ENCODE measurements at regions not wholly inside any gene's neighbourhood (a gene's known extent, or its start where the extent isn't known, plus 50 kb on each side); places are given as distances from the start of the nearest gene placed in this dataset.
"Not testable (repeated sequence)": the region's sequence is repeated elsewhere in the genome, so short reads cannot be mapped to it uniquely, and the experiment has no call there.

DNA sequence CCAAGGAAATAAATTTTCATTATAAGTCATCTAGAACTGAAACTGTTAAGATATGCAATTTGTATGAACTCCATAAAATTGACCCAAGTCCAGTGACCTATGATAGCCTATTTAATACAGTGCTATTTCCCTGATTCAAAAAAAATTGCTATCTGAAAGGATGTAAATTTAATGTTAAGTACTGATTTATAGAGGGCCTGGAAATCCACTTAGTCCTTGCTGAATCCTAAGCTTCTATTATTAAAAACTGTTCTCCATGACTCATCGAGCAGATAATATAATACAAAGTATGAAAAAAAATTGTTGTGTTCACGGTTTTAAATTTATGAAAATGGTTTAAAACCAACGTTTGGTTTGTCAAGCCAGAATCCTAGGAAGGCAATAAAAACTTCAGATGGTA lies 704.8 kb upstream of the AADAT start:
- Histone ChIP-seq H3K27me3 (no peaks in the 10 kb centered on the region), H3K4me1 (no peaks in the 10 kb centered on the region), H3K9me3 (no peaks in the 10 kb centered on the region), H3K36me3 (no peaks in the 10 kb centered on the region), H3K27ac (no peak overlapping the region), H3K4me3 (no peak overlapping the region)
- TF ChIP-seq, protein P1, sequence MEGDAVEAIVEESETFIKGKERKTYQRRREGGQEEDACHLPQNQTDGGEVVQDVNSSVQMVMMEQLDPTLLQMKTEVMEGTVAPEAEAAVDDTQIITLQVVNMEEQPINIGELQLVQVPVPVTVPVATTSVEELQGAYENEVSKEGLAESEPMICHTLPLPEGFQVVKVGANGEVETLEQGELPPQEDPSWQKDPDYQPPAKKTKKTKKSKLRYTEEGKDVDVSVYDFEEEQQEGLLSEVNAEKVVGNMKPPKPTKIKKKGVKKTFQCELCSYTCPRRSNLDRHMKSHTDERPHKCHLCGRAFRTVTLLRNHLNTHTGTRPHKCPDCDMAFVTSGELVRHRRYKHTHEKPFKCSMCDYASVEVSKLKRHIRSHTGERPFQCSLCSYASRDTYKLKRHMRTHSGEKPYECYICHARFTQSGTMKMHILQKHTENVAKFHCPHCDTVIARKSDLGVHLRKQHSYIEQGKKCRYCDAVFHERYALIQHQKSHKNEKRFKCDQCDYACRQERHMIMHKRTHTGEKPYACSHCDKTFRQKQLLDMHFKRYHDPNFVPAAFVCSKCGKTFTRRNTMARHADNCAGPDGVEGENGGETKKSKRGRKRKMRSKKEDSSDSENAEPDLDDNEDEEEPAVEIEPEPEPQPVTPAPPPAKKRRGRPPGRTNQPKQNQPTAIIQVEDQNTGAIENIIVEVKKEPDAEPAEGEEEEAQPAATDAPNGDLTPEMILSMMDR (IDR thresholded peaks at IDR 0.05) = no peak
- no peak for DNase-seq (ENCODE audit: low spot score)

DNA sequence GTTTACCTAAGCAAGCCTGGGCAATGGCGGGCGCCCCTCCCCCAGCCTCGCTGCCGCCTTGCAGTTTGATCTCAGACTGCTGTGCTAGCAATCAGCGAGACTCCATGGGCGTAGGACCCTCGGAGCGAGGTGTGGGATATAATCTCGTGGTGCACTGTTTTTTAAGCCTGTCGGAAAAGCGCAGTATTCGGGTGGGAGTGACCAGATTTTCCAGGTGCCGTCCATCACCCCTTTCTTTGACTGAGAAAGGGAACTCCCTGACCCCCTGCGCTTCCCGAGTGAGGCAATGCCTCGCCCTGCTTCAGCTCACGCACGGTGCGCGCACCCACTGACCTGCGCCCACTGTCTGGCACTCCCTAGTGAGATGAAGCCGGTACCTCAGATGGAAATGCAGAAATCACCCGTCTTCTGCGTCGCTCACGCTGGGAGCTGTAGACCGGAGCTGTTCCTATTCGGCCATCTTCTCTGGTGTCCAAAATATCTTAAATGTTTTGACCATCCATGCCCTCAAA lies 698.8 kb upstream of the AADAT start:
- not testable (repeated sequence) for H3K4me3 ChIP-seq; H3K4me1 ChIP-seq; H3K36me3 ChIP-seq; H3K27ac ChIP-seq; H3K27me3 ChIP-seq; H3K9me3 ChIP-seq; DNase-seq (ENCODE audit: low spot score)

DNA sequence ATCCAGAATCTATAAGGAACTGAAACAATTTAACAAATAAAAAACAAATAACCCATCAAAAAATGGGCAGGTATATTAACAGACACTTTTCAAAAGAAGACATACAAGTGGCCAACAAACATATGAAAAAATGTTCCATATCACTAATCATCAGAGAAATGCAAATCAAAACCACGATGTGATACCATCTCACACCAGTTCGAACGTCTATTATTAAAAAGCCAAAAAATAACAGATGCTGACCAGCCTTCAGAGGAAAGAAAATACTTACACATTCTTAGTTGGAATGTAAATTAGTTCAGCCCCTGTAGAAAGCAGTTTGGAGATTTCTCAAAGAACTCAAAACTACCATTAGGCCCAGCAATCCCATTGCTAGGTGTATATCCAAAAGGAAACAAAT lies 687.9 kb upstream of the AADAT start:
- TF ChIP-seq, protein P1 (IDR thresholded peaks at IDR 0.05) = no peak
- Histone ChIP-seq H3K4me3 (no peak overlapping the region), H3K4me1 (no peaks in the 10 kb centered on the region), H3K36me3 (no peaks in the 10 kb centered on the region), H3K27ac (no peak overlapping the region), H3K27me3 (no peaks in the 10 kb centered on the region), H3K9me3 (no peaks in the 10 kb centered on the region)
- DNase-seq (ENCODE audit: low spot score) = no peak

DNA sequence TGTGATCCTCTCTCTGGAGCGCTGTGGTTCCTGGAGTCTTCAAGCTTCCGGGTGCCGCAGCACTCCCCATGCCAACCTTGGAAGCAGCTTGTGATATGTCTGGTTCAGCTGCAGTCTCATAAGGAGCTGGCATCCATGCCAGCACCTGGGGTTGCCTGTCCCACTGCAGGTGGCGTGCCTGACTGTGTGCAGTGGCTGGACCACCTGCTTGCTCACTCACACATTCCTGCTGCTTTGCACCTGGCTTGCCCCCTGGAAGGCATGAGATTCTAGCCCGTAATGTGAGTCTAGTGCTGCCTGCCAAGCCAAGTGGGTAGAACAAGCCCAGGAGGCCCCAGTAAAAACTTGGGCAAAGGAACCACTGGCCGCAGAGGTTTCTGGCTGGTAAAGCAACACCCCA lies 687.2 kb upstream of the AADAT start:
- TF ChIP-seq, protein P1 (IDR thresholded peaks at IDR 0.05) = no peak
- H3K27me3 ChIP-seq = no peaks in the 10 kb centered on the region
- H3K4me1 ChIP-seq = no peaks in the 10 kb centered on the region
- H3K4me3 ChIP-seq = no peak overlapping the region
- no peak overlapping the region for H3K27ac ChIP-seq
- H3K9me3 ChIP-seq = no peaks in the 10 kb centered on the region
- H3K36me3 ChIP-seq = no peaks in the 10 kb centered on the region
- DNase-seq (ENCODE audit: low spot score) = no peak

DNA sequence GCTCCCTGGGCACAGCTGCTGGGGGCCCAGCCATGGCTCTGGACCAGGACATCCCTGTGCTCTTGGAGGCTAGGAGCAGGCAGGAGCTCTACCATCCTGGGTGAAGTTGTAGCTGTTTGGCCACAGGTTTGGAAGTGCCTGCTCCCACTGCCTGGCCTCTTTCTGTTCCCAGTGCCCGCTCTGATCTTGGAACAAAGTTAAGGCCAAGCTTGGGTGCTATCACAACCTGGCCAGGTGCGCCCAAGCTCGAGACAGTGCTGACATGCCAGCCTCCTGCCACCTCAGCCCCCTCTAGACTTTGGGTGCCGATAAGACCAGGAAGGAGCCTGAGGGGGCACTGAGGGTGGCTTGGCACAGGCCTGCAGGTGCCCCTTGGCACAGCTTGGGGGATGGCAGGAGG lies 686.1 kb upstream of the AADAT start:
- Histone ChIP-seq H3K4me1 (no peaks in the 10 kb centered on the region), H3K36me3 (no peaks in the 10 kb centered on the region), H3K27ac (no peak overlapping the region), H3K9me3 (no peaks in the 10 kb centered on the region), H3K27me3 (no peaks in the 10 kb centered on the region), H3K4me3 (no peak overlapping the region)
- no peak for DNase-seq (ENCODE audit: low spot score)
- TF ChIP-seq, protein P1 (IDR thresholded peaks at IDR 0.05) = no peak

DNA sequence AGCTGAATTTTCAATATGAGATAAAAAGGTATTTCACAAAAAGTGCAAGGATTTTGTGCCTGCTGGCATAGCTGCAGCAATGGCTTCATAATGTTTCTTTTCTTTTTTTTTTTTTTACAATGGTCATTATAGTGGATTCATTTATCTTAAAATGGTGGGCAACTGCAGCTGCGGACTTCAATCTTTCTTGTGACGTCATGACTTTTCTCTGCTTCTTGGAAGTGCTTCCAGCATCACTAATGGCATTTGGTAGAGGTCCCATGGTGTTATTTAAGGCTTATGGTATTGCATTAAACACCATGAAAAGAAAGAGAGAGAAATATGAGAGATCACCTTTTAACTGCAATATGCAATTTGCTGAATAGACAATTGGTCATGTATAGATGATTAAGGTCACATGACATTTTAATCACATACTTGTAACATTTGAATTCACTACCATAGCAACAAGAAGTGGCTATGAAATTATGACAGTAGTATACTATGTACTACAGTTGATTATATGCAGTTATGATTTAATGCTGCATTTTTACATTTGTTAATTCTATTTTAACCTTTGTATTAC lies 684.0 kb upstream of the AADAT start:
- no peaks in the 10 kb centered on the region for H3K27me3 ChIP-seq
- TF ChIP-seq, protein P1 (IDR thresholded peaks at IDR 0.05) = no peak
- H3K4me1 ChIP-seq = no peaks in the 10 kb centered on the region
- DNase-seq (ENCODE audit: low spot score) = no peak
- H3K27ac ChIP-seq = no peak overlapping the region
- no peak overlapping the region for H3K4me3 ChIP-seq
- no peaks in the 10 kb centered on the region for H3K36me3 ChIP-seq
- H3K9me3 ChIP-seq = no peaks in the 10 kb centered on the region

Measured in right atrium auricular region (tissue), 2 donors.